Psoas muscle (tissue), 7 donors: ENCODE measurements at regions not wholly inside any gene's neighbourhood (a gene's known extent, or its start where the extent isn't known, plus 50 kb on each side); places are given as distances from the start of the nearest gene placed in this dataset.
"Not testable (repeated sequence)": the region's sequence is repeated elsewhere in the genome, so short reads cannot be mapped to it uniquely, and the experiment has no call there.

Experiments used
- ATAC-seq, 4 donors: fragments of 200-7000 bp; cut with Tn5 transposase; one replicate each; pipeline ENCODE4 v1.9.1; 2020; ENCODE audit warnings: moderate library complexity in 3 of 4, mild to moderate bottlenecking in 2 of 4
- DNase-seq, 2 donors: peaks; one replicate each; pipeline ENCODE4 v3.0.0-alpha.2; 2020
- H3K27ac ChIP-seq: fragments of 200-600 bp; one replicate; pipeline ENCODE4 v1.8.0; 2022
- H3K27me3 ChIP-seq, 3 donors: fragments of 200-600 bp in 1 of 3; one replicate each; pipeline versions ENCODE4 v1.6.1 to v1.8.0; 2013 to 2022; ENCODE audit warnings: low read length in 2 of 3, mild to moderate bottlenecking in 2 of 3, moderate library complexity in 1 of 3; ENCODE audit not compliant: insufficient read depth in 3 of 3
- H3K36me3 ChIP-seq, 2 donors: fragments of 200-600 bp in 1 of 2; one replicate each; pipeline versions ENCODE4 v1.6.1 to v1.8.0; 2013 to 2022; ENCODE audit warnings: low read depth in 1 of 2, mild to moderate bottlenecking in 1 of 2, moderate library complexity in 1 of 2; ENCODE audit not compliant: insufficient read depth in 1 of 2
- H3K4me1 ChIP-seq: fragments of 200-600 bp; one replicate; pipeline ENCODE4 v1.8.0; 2022
- H3K4me3 ChIP-seq: fragments of 200-600 bp; one replicate; pipeline ENCODE4 v1.8.0; 2022; ENCODE audit warnings: mild to moderate bottlenecking
- H3K9me3 ChIP-seq: fragments of 200-600 bp; one replicate; pipeline ENCODE4 v1.8.0; 2022
- CTCF ChIP-seq: fragments of 200-600 bp; IDR thresholded peaks from one replicate; pipeline ENCODE4 v1.8.0; 2022; ENCODE audit warnings: antibody characterized with exemption
- WGBS, 3 donors: extraction: QIAGEN DNeasy Blood & Tissue Kit; methylation state at CpG; one replicate each; pipeline versions ENCODE4 v1.1.6 to v1.1.7; 2013; 5-methylcytosine and 5-hydroxymethylcytosine counted together
- intact Hi-C, 2 donors: fragments of 100-400 bp; cut with DNase I; formaldehyde crosslinking; loops; one replicate each; pipeline versions ENCODE4 v1.11.0 to v1.14.2; 2022
- donor health status: healthy with polysubstance abuse.
- donor health status: DM: no; HTN: no; CAD: no; lungs with moderate emphysema.
- donor health status: Bipolar disorder and iron deficiency.
- donor health status: healthy.
- donor health status: DM: yes; HTN: yes; CAD: no.
- donor health status: DM: no; HTN: no; CAD: no.
- donor health status: DM: yes; HTN: yes; CAD: no.

GRCh38 chr4:82301390-82301789 lies 72.4 kb downstream of the HNRNPD start:
- H3K4me1 ChIP-seq, H3K9me3 ChIP-seq, DNase-seq, H3K27me3 ChIP-seq, H3K27ac ChIP-seq, ATAC-seq, H3K4me3 ChIP-seq, H3K36me3 ChIP-seq, intact Hi-C loops: not testable (repeated sequence)

- Histone ChIP-seq H3K9me3 (no peaks in the 10 kb centered on the region), H3K27me3 (no peaks in the 10 kb centered on the region), H3K27ac (no peak overlapping the region), H3K4me1 (no peaks in the 10 kb centered on the region), H3K36me3 (no peaks in the 10 kb centered on the region), H3K4me3 (no peak overlapping the region)
- 82 to 93% (median 88%) methylated on average over 2 of the region's 2 CpGs for WGBS, 3 donors
- intact Hi-C loops: no loop called here
- ATAC-seq: no peak
- no peak for DNase-seq
- no peak for TF ChIP-seq CTCF
Measured at GRCh38 chr4:82293304-82293703, 80.5 kb downstream of the HNRNPD start.

- DNase-seq (no peak), ATAC-seq (no peak)
- Histone ChIP-seq H3K9me3 (no peaks in the 10 kb centered on the region), H3K4me3 (no peak overlapping the region), H3K36me3 (no peaks in the 10 kb centered on the region), H3K4me1 (no peaks in the 10 kb centered on the region), H3K27me3 (no peaks in the 10 kb centered on the region), H3K27ac (no peak overlapping the region)
- WGBS, 3 donors: 73 to 78% (median 75%) methylated on average over 5 of the region's 5 CpGs
- TF ChIP-seq CTCF: no peak
- intact Hi-C loops: loop anchor here (5.0 to 10.0 kb wide), 3 partner anchors 85 to 880 kb away; partner anchors contain the start of genes ENOPH1 (in 2 of the 2), HNRNPDL (in 2 of the 2) and HNRNPD (in 1 of the 2)
Measured at GRCh38 chr4:82287720-82288119, 86.1 kb downstream of the HNRNPD start.

- H3K9me3 ChIP-seq: no peaks in the 10 kb centered on the region
- peak; percentile 98 to 100 for DNase-seq
- no peaks in the 10 kb centered on the region for H3K4me1 ChIP-seq
- intact Hi-C loops: loop anchor here (5.0 to 10.0 kb wide), 3 partner anchors 87 to 878 kb away; partner anchors contain the start of genes ENOPH1 (in 2 of the 2), HNRNPDL (in 2 of the 2) and HNRNPD (in 1 of the 2)
- peak overlapping the region; percentile 71 for H3K27ac ChIP-seq
- no peaks in the 10 kb centered on the region for H3K36me3 ChIP-seq
- ATAC-seq: peak; percentile 99 to 100 (median 99)
- WGBS, 3 donors: 3% methylated on average over 50 to 61 of the region's 61 CpGs
- H3K4me3 ChIP-seq: peak overlapping the region; percentile 68
- no peaks in the 10 kb centered on the region for H3K27me3 ChIP-seq
- TF ChIP-seq CTCF: peak; percentile 89
Measured at GRCh38 chr4:82284858-82285805, 88.7 kb downstream of the HNRNPD start.

GRCh38 chr4:82284475-82284857 lies 89.3 kb downstream of the HNRNPD start:
- ATAC-seq (no peak), DNase-seq (no peak)
- intact Hi-C loops: loop anchor here (10.0 kb wide), 1 partner anchor 150 kb away; the partner anchor contains the start of genes ENOPH1 (in 2 of the 2) and HNRNPDL (in 2 of the 2)
- peak overlapping the region; percentile 68 for H3K4me3 ChIP-seq
- no peaks in the 10 kb centered on the region for H3K36me3 ChIP-seq
- no peaks in the 10 kb centered on the region for H3K9me3 ChIP-seq
- TF ChIP-seq CTCF: no peak
- H3K4me1 ChIP-seq: no peaks in the 10 kb centered on the region
- WGBS, 3 donors: 3 to 5% (median 5%) methylated on average over 9 of the region's 9 CpGs
- H3K27me3 ChIP-seq: no peaks in the 10 kb centered on the region
- H3K27ac ChIP-seq: peak overlapping the region; percentile 71
